ENCODE measurements at regions not wholly inside any gene's neighbourhood (a gene's known extent, or its start where the extent isn't known, plus 50 kb on each side); places are given as distances from the start of the nearest gene placed in this dataset.
"Not testable (repeated sequence)": the region's sequence is repeated elsewhere in the genome, so short reads cannot be mapped to it uniquely, and the experiment has no call there.

DNA sequence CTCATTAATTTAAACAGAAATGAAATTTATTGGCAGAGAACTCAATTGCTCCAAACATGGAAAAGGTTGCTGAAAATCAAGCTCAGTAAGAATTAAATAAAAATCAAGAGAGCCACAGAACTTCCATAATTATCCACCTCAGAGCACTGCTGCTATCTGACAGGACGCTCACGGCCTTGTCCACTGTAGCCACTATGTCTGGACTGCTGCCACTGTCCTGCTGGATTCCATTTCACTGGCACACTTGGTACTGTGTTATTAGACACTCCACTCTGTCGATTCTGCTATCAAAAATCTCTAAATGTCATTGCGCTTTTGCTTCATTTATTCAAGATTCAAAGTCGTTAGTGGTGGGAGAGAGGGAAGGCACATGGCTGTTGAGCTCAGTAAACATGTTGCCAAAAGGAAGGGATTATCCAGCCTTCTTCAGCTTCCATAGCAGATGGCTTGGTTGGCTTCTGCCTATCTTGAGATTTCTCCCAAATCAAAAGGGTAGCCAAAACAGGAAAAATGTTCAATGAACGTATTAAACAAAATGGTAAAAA lies 815.0 kb downstream of the CDH18 start:
- DNase-seq, result no peak

DNA sequence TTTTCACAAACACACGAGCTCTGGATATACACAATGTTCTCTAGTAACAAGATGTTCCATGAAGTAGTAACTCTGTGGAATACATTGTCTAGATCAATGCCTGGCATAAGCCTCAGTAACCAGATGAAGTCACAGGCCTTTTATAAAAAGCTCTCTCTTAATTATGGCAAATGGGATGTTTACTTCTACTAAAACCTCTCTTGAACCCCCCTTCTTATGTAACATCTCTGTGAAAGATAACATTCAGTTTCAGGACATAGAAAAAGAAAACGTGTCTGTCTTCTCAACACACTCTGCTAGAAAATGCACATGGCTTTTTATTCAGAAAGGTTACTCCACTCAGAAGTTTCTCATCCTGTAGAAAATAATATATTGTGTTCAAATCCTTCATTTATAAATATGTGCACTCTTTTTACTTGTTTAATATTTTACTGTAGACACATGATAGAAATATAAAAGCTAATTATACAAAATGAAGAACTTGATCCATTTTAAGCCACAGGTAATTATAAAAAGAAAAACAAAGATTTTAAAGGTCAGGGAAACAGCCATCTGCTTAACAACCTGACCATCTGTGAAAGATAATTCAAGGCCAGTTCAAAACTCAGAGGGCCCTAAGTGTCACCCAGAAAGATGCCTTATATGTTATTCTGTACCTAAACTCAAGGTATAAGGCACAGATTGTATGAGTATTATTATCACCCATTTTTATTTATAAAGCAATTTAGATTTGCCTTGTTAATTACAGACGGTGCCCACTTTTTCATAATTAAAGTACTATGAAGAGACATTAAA lies 812.0 kb downstream of the CDH18 start:
- no peak for DNase-seq

DNA sequence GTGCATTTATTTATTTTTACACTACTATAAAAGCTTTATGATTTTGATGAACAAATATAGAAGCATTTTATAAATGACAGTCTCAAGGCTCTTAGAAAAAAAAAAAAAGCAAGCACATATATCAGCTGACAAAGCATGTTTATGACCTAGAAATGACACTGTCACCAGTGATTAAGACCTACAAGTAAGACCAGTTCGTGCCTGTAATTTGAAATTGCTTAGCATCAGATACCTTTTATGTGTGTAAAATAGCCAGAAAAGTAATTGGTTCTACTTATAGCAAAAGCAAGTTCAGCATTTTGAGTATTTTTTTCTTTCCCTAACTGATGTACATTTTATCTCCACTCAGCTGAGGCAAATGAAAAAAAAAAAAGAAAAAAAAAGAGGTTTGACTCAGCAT lies 808.4 kb downstream of the CDH18 start:
- no peak for DNase-seq

DNA sequence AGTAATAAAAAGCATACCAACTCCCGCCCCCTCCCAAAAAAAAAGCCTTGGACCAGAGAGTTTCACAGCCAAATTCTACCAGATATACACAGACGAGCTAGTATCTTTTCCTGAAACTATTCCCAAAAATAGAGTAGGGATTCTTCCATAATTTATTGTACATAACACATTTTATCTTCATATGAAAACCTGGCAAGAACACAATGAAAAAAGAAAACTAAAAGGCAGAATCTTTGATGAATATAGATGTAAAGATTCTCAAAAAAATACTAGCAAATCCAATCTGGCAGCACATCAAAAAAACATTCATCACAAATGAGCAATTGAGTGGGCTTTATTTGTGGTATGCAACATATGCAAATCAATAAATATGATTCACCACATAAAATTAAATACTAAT lies 798.8 kb downstream of the CDH18 start:
- no peak for DNase-seq

DNA sequence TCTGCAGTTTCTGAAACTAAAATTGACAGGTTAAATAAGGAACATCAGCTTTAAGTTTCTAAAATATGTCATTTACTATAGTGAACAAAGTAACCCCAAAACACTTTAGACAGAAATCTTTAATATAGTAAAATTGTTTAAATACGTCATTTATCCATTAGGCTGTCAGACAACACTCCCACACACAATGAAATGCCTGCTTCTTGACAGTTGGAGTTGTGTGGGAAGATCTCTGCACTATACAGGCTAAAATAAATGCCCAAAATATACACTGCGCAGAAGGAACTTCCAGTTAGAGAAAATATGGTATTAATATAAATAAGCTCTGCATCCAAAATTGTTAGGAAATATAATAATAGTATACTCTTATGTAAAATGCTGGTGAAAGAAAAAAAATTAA lies 794.4 kb downstream of the CDH18 start:
- DNase-seq, result no peak

DNA sequence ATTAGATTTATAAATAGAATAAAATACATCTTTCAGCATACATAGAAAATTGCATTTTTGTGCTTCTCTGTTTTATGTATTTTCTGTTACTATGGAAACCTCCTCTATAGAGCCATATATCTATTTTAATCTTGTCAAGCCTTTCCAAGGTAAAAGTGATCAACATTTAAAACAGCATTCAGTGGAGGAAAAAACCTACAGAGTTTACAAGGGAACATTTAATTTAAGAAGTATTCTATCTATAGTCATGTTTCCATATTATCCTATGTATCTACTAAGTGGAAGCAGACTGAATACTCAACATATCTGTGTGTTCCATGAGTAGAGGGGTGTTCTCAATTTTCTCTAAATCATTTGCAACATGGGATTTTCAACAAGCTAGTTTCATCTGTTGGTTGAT lies 791.4 kb downstream of the CDH18 start:
- no peak for DNase-seq

DNA sequence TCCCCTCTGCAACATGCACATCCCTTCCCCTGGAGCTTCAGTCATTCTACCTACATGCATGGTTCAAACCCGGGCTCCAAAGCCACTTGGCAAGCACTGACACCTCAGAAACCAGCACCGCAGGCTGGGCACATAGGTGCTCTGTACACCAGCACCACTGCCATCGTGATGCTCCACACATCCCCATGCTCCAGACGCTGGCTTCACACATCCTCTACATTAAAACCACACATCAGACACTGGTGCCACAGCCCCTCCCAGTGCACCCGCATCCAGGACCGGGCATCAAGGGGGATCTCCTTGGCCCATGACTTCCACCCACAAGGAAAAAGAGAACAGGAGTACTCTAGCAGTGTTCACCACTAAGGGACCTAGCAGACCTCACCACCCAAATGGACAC lies 787.7 kb downstream of the CDH18 start:
- no peak for DNase-seq

DNA sequence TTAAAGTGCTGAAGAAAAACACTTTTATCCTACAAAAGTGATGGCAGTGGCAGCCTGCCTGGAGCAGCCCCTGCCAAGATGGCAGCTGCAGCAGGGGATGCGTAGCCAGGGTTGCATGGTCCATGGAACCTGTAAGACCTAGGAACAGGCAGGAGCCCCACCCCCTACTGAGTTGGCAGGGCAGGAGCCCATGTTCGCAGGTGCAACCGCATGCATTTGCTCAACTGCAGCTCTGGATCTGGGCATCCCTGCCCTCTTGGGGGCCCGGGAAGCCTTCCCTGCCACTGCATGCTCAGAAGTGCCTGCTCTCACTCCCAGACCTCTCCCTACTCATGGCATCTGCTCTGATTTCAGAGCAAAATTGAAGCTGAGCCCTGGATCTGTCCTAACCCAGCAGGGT lies 779.6 kb downstream of the CDH18 start:
- DNase-seq, result no peak

DNA sequence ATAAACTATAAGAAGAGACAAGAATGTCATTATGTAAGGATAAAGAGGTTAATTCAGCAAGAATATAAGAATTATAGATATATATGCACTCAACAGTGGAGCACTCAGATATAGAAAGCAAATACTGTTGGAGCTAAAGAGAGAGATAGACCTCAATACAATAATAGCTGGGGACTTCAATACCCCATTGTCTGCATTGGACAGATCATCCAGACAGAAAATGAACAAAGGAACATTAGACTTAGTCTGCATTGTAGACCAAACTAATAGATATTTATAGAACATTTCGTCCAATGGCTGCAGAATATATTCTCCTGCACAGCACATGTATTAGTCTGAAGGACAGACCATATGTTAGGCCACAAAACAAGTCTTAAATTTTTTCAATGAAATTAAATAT lies 777.1 kb downstream of the CDH18 start:
- DNase-seq, result no peak

DNA sequence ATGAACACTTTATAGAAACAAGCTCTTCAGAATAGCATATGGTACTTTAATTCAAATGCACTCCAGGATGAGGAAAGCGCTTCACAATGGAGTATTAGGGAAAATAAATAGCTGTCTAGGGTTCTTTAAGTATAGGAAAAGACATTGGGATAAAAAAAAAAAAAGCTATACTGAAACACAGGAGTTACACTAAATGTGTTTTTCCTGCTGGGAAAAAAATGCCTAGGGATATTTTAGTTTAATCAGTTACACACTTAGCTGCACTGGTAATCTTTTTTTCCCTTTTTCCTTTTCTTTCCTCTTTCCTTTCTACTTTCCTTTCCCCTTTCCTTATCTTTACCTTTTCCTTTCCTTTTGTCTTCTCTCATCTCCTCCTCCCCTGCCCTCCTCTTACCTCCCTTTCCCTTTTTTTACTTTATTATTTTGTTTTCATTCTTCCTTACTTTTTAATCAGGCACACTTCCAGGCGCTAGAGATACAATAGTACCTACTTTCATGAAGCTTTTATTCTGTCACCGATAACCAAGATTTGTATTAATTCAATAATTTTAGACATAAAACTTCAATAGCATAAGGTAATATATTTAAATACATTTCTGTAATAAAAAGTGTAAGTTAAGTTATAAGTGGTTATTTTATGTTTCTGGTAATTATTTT lies 758.7 kb downstream of the CDH18 start:
- DNase-seq, result no peak

DNA sequence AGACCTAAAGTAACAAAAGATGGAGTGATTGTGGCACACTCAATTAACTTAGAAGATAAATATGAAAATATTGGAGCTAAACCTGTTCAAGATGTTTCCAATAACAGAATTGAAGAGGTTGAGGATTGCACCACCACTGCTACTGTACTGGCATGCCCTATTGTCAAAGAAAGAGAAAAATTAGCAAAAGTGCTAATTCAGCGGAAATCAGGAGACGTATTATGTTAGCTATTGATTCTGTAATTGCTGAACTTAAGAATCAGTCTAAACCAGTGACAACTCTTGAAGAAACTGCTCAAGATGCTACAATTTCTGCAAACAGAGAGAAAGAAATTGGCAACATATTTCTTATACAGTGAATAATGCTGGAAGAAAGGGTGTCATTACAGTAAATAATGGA lies 754.4 kb downstream of the CDH18 start:
- no peak for DNase-seq

DNA sequence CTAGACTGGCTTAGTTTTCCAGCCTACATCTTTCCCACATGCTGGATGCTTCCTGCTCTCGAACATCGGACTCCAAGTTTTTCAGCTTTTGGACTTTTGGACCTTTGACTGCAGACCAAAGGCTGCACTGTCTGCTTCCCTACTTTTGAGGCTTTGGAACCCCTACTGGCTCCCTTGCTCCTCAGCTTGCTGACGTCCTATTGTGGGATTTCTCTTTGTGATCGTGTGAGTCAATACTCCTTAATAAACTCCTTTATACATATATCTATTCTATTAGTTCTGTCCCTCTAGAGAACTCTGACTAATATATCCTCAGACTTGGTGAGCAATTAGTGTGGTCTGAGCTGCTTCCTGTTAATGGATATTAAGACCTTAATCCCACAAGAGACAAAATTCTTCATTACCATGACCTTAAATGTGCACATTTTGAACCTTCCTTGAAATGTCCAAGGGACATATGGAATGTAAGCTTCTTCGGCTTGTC lies 752.9 kb downstream of the CDH18 start:
- no peak for DNase-seq

DNA sequence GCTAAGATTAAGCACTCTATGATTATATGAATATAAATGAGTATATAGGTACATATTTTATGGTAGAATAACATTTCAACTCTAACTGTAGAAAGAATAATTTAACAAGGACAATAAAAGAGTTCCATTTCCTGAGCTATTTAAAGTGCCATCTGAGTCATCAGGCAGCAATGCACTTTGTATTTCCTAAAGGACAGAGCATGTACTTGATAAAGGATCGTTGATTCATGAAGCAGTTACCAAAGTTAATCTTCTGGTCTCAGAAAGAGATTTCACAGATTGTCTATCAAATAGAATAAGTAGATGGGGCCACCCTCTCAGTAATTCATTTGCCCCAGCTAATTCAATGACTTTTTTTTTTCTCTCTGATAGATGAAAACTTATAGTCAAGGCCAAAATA lies 747.8 kb downstream of the CDH18 start:
- DNase-seq, result no peak

DNA sequence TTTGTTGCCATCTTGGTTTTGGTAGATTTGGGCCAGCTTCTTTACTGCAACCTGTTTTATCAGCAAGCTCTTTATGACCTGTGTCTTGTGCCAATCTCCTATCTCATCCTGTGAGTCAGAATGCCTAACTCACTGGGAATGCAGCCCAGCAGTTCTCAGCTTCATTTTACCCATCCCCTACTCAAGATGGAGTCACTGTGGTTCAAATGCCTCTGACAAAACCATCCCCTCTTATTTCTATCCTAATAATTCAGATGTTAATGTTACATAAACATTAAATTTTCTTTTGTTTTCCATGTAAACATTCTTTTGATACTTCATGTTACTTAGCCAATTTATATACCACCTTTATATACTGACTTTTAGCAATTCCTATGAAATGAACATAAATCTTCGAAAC lies 746.3 kb downstream of the CDH18 start:
- no peak for DNase-seq

DNA sequence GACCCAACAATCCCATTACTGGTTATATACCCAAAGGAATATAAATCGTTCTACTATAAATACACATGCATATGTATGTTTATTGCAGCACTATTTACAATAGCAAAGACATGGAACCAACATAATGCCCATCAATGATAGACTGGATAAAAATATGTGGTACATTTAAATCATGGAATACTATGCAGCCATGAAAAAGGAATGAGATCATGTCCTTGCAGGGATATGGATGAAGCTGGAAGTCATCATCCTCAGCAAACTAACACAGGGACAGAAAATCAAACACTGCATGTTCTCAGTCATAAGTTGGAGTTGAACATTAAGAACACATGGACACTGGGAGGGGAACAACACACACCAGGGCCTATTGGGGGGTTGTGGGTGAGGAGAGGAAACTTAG lies 741.8 kb downstream of the CDH18 start:
- DNase-seq, result not testable (repeated sequence)

DNA sequence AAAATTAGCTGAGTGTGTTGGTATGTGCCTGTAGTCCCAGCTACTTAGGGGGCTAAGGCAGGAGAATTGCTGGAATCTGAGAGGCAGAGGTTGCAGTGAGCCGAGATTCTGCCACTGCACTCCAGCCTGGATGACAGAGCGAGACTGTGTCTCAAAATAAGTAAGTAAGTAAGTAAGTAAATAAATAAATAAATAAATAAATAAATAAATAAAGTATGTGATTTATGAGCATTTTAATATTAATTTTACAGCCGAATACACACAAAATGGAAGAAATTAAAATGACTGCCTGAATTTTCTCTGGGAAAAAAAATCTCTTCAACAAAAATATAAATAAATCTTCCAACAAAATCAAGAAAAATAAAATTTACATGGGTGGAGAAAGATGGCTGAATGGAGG lies 740.7 kb downstream of the CDH18 start:
- no peak for DNase-seq

DNA sequence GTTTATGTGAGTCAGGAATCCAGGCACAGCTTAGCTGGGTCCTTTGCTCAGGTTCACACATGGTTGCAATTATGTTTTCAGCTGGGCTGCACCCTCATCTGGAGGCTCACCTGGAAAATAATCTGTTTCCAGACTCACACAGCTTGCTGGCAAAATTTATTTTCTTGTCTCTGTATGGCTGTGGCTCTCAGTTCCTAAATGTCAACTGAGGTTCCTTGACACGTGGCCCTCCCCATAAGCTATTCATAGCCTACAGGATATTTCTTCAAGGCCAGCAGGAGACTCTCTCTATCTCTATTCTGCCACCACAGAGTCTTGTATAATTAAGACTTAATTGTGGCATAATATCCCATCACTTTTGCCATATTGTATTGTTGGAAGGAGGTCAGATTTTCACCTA lies 732.0 kb downstream of the CDH18 start:
- DNase-seq, result no peak

DNA sequence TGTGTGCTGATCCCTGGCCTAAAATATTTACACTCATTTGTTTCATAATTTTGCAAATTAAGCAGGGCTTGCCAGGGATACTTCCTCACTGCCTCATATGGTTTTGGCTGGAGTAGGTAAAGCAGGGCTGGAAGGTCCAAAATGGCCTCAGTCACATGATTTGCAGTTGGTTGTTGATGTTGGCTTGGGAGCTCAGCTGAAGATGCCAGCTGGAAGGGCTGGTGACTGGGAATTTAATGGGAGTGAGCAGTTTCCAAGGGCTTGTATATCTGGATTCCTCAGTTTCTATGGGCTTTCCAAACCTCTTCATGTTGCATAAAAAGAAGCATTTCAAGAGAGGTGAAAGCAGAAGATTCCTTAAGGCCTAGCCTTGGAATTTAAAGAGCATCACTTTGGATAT lies 729.3 kb downstream of the CDH18 start:
- DNase-seq, result no peak

DNA sequence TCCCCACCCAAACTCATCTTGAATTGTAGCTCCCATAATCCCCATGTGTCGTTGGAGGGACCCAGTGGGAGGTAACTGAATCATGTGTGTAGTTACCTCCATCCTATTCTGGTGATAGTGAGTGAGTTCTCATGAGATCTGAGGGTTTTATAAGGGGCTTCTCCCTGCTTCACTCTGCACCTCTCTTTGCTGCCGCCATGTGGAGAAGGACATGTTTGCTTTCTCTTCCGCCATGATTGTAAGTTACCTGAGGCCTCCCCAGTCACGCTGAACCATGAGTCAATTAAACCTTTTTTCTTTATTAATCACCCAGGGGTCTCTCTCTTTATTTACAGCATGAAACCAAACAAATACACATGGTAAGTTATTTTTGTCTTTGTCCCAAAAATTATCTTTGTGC lies 726.1 kb downstream of the CDH18 start:
- DNase-seq, result no peak

DNA sequence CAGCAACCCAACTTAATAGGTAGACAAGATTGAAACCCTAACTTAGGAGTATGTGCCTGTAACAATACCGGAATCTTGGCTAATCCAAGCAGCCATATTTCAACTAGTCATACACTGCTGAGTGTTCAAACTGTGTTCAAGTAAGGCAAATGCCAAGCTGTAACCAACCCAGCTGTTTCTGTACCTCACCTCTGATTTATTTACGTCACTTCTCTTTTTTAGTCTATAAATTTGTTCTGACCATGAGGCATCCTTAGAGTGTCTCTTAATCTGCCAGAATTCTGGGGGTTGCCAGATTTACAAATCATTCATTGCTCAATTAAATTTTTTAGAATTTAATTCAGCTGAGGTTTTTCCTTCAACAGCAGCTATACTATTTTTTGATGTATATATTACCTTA lies 723.2 kb downstream of the CDH18 start:
- no peak for DNase-seq

DNA sequence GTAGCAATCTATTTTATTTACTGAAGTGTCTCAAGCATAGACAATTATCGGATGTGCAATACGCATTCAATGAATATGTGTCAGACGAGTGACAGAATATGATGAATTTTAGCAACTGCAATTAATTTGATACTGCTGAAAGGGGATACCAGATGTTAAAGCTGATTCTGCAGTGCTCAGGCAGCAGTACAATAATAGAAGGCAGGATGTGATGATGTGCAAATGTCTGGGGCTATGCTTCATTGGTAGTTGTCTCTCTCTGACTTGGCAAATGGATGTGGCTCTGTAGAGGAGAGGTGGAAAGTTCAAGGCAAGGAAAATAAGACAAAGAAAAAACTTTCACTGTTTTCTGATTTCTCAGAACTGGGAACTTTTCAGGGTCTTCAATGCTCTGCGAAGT lies 721.2 kb downstream of the CDH18 start:
- no peak for DNase-seq

DNA sequence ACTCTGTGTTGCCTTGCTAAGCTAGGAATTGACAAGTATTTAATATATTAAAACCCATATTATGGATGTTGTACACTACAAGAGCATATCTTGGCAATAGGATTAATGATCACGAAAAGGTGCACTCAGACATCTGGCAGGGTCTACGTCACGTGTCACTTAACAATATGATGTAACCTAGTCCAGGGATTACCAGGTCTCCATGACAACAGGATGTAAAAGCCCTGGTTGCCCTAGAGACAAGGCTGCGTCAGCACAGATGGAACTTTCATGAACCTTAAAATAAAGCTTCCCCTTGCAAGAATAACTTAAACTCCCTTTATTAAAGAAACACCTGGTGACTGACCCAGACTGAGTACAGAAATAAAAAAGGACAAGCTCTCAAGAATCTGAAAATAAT lies 717.8 kb downstream of the CDH18 start:
- DNase-seq, result no peak

DNA sequence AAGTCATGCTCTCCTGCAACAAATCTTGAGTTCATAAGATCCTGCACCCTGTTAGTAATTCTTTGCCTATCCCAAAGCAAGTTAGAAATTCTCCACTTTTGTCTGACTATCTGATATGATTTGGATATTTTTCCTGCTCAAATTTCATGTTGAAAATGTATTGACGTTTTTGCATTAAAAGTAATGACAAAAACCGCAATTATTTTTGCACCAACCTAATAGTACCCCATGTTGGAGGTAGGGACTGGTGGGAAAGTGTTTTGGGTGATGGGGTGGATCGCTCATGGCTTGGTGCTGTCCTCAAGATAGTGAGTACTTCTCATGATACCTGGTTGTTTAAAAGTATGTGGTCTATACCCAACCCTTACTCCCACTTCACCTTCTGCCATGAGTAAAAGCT lies 713.4 kb downstream of the CDH18 start:
- DNase-seq, result no peak

DNA sequence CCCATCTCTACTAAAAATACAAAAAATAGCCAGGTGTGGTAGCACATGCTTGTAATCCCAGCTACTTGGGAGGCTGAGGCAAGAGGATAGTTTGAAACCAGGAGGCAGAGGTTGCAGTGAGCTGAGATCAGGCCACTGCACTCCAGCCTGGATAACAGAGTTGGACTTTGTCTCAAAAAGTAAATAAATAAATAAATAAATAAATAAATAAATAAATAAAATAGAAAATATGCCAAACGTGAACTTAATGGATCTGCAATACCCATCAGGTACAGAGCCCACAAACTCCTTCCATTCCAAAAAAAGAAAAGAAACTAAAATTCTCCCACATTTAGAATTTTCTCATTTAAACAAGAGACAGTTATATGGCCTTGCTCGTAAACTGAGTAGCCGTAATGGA lies 702.7 kb downstream of the CDH18 start:
- DNase-seq, result no peak
